ENCODE measurements at regions not wholly inside any gene's neighbourhood (a gene's known extent, or its start where the extent isn't known, plus 50 kb on each side); places are given as distances from the start of the nearest gene placed in this dataset.
"Not testable (repeated sequence)": the region's sequence is repeated elsewhere in the genome, so short reads cannot be mapped to it uniquely, and the experiment has no call there.

- Histone ChIP-seq H3K27me3 (no peaks in the 10 kb centered on the region), H3K9me3 (no peaks in the 10 kb centered on the region), H3K36me3 (no peaks in the 10 kb centered on the region), H3K4me1 (no peaks in the 10 kb centered on the region), H3K4me3 (no peak overlapping the region), H3K27ac (no peak overlapping the region)
- ATAC-seq (no peak), DNase-seq (no peak)
- TF ChIP-seq POLR2A (IDR thresholded peaks at IDR 0.05) = no peak
- TF ChIP-seq CTCF (IDR thresholded peaks at IDR 0.05) = no peak
- intact Hi-C loops (cut with DNase I) = no loop called here
- 81 to 89% (median 87%) methylated on average over 4 of the region's 4 CpGs for WGBS, 4 donors
Measured at GRCh38 chr5:39658866-39659265, 234.1 kb upstream of the DAB2 start.

- no peak for TF ChIP-seq POLR2A (IDR thresholded peaks at IDR 0.05)
- TF ChIP-seq CTCF (IDR thresholded peaks at IDR 0.05) = no peak
- ATAC-seq (no peak), DNase-seq (no peak)
- no peak overlapping the region for H3K4me3 ChIP-seq
- no peaks in the 10 kb centered on the region for H3K9me3 ChIP-seq
- H3K27me3 ChIP-seq = no peaks in the 10 kb centered on the region
- WGBS, 4 donors = 68 to 84% (median 80%) methylated on average over 1 of the region's 1 CpG
- no peaks in the 10 kb centered on the region for H3K36me3 ChIP-seq
- H3K4me1 ChIP-seq = no peaks in the 10 kb centered on the region
- intact Hi-C loops (cut with DNase I) = no loop called here
- H3K27ac ChIP-seq = no peak overlapping the region
Measured at GRCh38 chr5:39657943-39658342, 233.2 kb upstream of the DAB2 start.

GRCh38 chr5:39656600-39656999 lies 231.8 kb upstream of the DAB2 start:
- DNase-seq (no peak), ATAC-seq (no peak)
- Histone ChIP-seq H3K36me3 (no peaks in the 10 kb centered on the region), H3K27ac (no peak overlapping the region), H3K4me3 (no peak overlapping the region), H3K27me3 (no peaks in the 10 kb centered on the region), H3K9me3 (no peaks in the 10 kb centered on the region), H3K4me1 (no peaks in the 10 kb centered on the region)
- intact Hi-C loops (cut with DNase I) = no loop called here
- TF ChIP-seq POLR2A (IDR thresholded peaks at IDR 0.05) (no peak), CTCF (IDR thresholded peaks at IDR 0.05) (no peak)

- H3K27ac ChIP-seq = no peak overlapping the region
- no peaks in the 10 kb centered on the region for H3K4me1 ChIP-seq
- H3K4me3 ChIP-seq = no peak overlapping the region
- ATAC-seq = no peak
- no peaks in the 10 kb centered on the region for H3K9me3 ChIP-seq
- TF ChIP-seq POLR2A (IDR thresholded peaks at IDR 0.05) = no peak
- no peak for TF ChIP-seq CTCF (IDR thresholded peaks at IDR 0.05)
- intact Hi-C loops (cut with DNase I) = no loop called here
- peaks cover 0 to 3% (median 0%) of the 10 kb centered on the region in 9 donors for H3K27me3 ChIP-seq
- H3K36me3 ChIP-seq = no peaks in the 10 kb centered on the region
- DNase-seq = no peak
- 78 to 87% (median 80%) methylated on average over 4 of the region's 4 CpGs for WGBS, 4 donors
Measured at GRCh38 chr5:39654715-39655114, 229.9 kb upstream of the DAB2 start.

GRCh38 chr5:39652481-39652880 lies 227.7 kb upstream of the DAB2 start:
- intact Hi-C loops (cut with DNase I) = not testable (repeated sequence)
- 74 to 94% (median 87%) methylated on average over 6 of the region's 6 CpGs for WGBS, 4 donors

More at GRCh38 chr5:39652481-39652880, 227.7 kb upstream of the DAB2 start:
- ATAC-seq, H3K36me3 ChIP-seq, H3K4me1 ChIP-seq, H3K4me3 ChIP-seq, H3K9me3 ChIP-seq, H3K27ac ChIP-seq, DNase-seq, H3K27me3 ChIP-seq: not testable (repeated sequence)

All from heart left ventricle (tissue), 16 donors.